Trophoblast cell (in vitro differentiated cells and primary cell): ENCODE measurements at regions not wholly inside any gene's neighbourhood (a gene's known extent, or its start where the extent isn't known, plus 50 kb on each side); places are given as distances from the start of the nearest gene placed in this dataset.

Source experiments
- DNase-seq, 2 donors: peaks; one replicate each; pipeline ENCODE4 v3.0.0-alpha.2; 2016
- H2AFZ ChIP-seq: 2 replicates; pipeline ENCODE4 v1.6.1; 2013; ENCODE audit warnings: low read length, moderate library complexity, mild to moderate bottlenecking; ENCODE audit not compliant: insufficient read depth, poor library complexity
- H2AK5ac ChIP-seq: 2 replicates; pipeline ENCODE4 v1.6.1; 2013; ENCODE audit warnings: mild to moderate bottlenecking, low read length
- H2BK120ac ChIP-seq: 2 replicates; pipeline ENCODE4 v1.6.1; 2013; ENCODE audit warnings: low read length, mild to moderate bottlenecking, moderate library complexity; ENCODE audit not compliant: insufficient read depth, poor library complexity
- H2BK12ac ChIP-seq: 2 replicates; pipeline ENCODE4 v1.6.1; 2013; ENCODE audit warnings: mild to moderate bottlenecking, low read length, moderate library complexity
- H2BK5ac ChIP-seq: 2 replicates; pipeline ENCODE4 v1.6.1; 2013; ENCODE audit warnings: low read length, low read depth, moderate library complexity, mild to moderate bottlenecking; ENCODE audit not compliant: poor library complexity
- H3K14ac ChIP-seq: 2 replicates; pipeline ENCODE4 v1.6.1; 2013; ENCODE audit warnings: mild to moderate bottlenecking, low read length
- H3K18ac ChIP-seq: 2 replicates; pipeline ENCODE4 v1.6.1; 2013; ENCODE audit warnings: mild to moderate bottlenecking, low read length
- H3K23ac ChIP-seq: 2 replicates; pipeline ENCODE4 v1.6.1; 2013; ENCODE audit warnings: low read length
- H3K27ac ChIP-seq: 2 replicates; pipeline ENCODE4 v1.5.1; 2013; ENCODE audit warnings: low read depth, mild to moderate bottlenecking, inconsistent platforms, low read length, moderate library complexity
- H3K27me3 ChIP-seq: 2 replicates; pipeline ENCODE4 v1.6.1; 2013; ENCODE audit warnings: inconsistent platforms, mild to moderate bottlenecking, low read length, moderate library complexity; ENCODE audit not compliant: insufficient read depth
- H3K36me3 ChIP-seq, 2 experiments: 1 replicate in 1 of 2; 2 replicates in 1 of 2; pipeline ENCODE4 v1.6.1; 2013; ENCODE audit warnings: low read length in 2 of 2, mild to moderate bottlenecking in 2 of 2, moderate library complexity in 1 of 2; ENCODE audit not compliant: insufficient read depth in 2 of 2, control insufficient read depth in 1 of 2
- H3K4ac ChIP-seq: 2 replicates; pipeline ENCODE4 v1.6.1; 2013; ENCODE audit warnings: low read depth, mild to moderate bottlenecking, low read length, moderate library complexity
- H3K4me1 ChIP-seq, 2 experiments: 1 replicate in 1 of 2; 2 replicates in 1 of 2; pipeline ENCODE4 v1.6.1; 2013; ENCODE audit warnings: low read length in 2 of 2, mild to moderate bottlenecking in 2 of 2, moderate library complexity in 1 of 2; ENCODE audit not compliant: insufficient read depth in 2 of 2, control insufficient read depth in 1 of 2
- H3K4me2 ChIP-seq: 2 replicates; pipeline ENCODE4 v1.6.1; 2013; ENCODE audit warnings: inconsistent platforms, mild to moderate bottlenecking, low read length, moderate library complexity
- H3K4me3 ChIP-seq: 2 replicates; pipeline ENCODE4 v1.5.1; 2013; ENCODE audit warnings: mild to moderate bottlenecking, low read depth, low read length, inconsistent platforms
- H3K79me1 ChIP-seq: one replicate; pipeline ENCODE4 v1.6.1; 2013; ENCODE audit warnings: low read length
- H3K79me2 ChIP-seq: 2 replicates; pipeline ENCODE4 v1.6.1; 2013; ENCODE audit warnings: low read length, mild to moderate bottlenecking; ENCODE audit not compliant: control insufficient read depth, insufficient read depth, poor library complexity
- H3K9ac ChIP-seq: 2 replicates; pipeline ENCODE4 v1.6.1; 2013; ENCODE audit warnings: mild to moderate bottlenecking, low read length
- H3K9me3 ChIP-seq: 2 replicates; pipeline ENCODE4 v1.6.1; 2013; ENCODE audit warnings: low read depth, mild to moderate bottlenecking, control low read depth, inconsistent platforms, low read length; ENCODE audit not compliant: insufficient read depth
- H4K12ac ChIP-seq: 2 replicates; pipeline ENCODE4 v1.6.1; 2013; ENCODE audit warnings: low read depth, mild to moderate bottlenecking, low read length, moderate library complexity
- H4K8ac ChIP-seq: 2 replicates; pipeline ENCODE4 v1.6.1; 2013; ENCODE audit warnings: low read depth, mild to moderate bottlenecking, low read length, moderate library complexity
- H4K91ac ChIP-seq: one replicate; pipeline ENCODE4 v1.6.1; 2013; ENCODE audit warnings: low read depth, mild to moderate bottlenecking, low read length, moderate library complexity
- WGBS: extraction: QIAGEN DNeasy Blood & Tissue Kit; methylation state at CpG from one replicate; pipeline ENCODE4 v1.1.7; 2013; ENCODE audit warnings: missing lambda C conversion rate; ENCODE audit not compliant: insufficient read length, insufficient coverage; ENCODE audit errors: extremely low coverage; 5-methylcytosine and 5-hydroxymethylcytosine counted together

- H2BK5ac ChIP-seq: no peak overlapping the region
- no peak overlapping the region for H3K4me3 ChIP-seq
- no peaks in the 10 kb centered on the region for H3K79me1 ChIP-seq
- H3K4ac ChIP-seq: no peak overlapping the region
- no peaks in the 10 kb centered on the region for H3K4me1 ChIP-seq
- no peak overlapping the region for H4K91ac ChIP-seq
- H3K18ac ChIP-seq: no peak overlapping the region
- no peaks in the 10 kb centered on the region for H3K79me2 ChIP-seq
- no peak overlapping the region for H3K23ac ChIP-seq
- H4K12ac ChIP-seq: no peak overlapping the region
- H3K9me3 ChIP-seq: peaks cover 6% of the 10 kb centered on the region
- no peak overlapping the region for H2AK5ac ChIP-seq
- no peaks in the 10 kb centered on the region for H3K27me3 ChIP-seq
- no peak overlapping the region for H2BK120ac ChIP-seq
- H3K14ac ChIP-seq: no peak overlapping the region
- H3K9ac ChIP-seq: no peak overlapping the region
- H2AFZ ChIP-seq: no peak overlapping the region
- no CpG with 5 or more reads among the region's 6 CpGs for WGBS
- H2BK12ac ChIP-seq: no peak overlapping the region
- H3K4me2 ChIP-seq: no peak overlapping the region
- no peaks in the 10 kb centered on the region for H3K36me3 ChIP-seq
- H4K8ac ChIP-seq: no peak overlapping the region
- H3K27ac ChIP-seq: no peak overlapping the region
- no peak for DNase-seq
Observed at GRCh38 chr6:168232062-168232461, 87.5 kb downstream of the DACT2 start.

GRCh38 chr6:168231393-168231957 is 88.1 kb downstream of the DACT2 start:
- Histone ChIP-seq H3K27me3 (no peaks in the 10 kb centered on the region), H4K12ac (no peak overlapping the region), H3K79me2 (no peaks in the 10 kb centered on the region), H3K14ac (no peak overlapping the region), H2AFZ (no peak overlapping the region), H3K4me1 (no peaks in the 10 kb centered on the region), H2BK120ac (no peak overlapping the region), H3K4me3 (no peak overlapping the region), H3K23ac (no peak overlapping the region), H3K4me2 (no peak overlapping the region), H4K8ac (no peak overlapping the region), H2BK5ac (no peak overlapping the region), H3K9ac (no peak overlapping the region), H3K27ac (no peak overlapping the region), H4K91ac (no peak overlapping the region), H2BK12ac (no peak overlapping the region), H3K9me3 (peaks cover 6% of the 10 kb centered on the region), H3K36me3 (no peaks in the 10 kb centered on the region), H3K4ac (no peak overlapping the region), H2AK5ac (no peak overlapping the region), H3K18ac (no peak overlapping the region), H3K79me1 (no peaks in the 10 kb centered on the region)
- DNase-seq: no peak
- no CpG with 5 or more reads among the region's 8 CpGs for WGBS

- H2BK12ac ChIP-seq: no peak overlapping the region
- H3K4me1 ChIP-seq: no peaks in the 10 kb centered on the region
- H3K79me1 ChIP-seq: no peaks in the 10 kb centered on the region
- no peak overlapping the region for H3K4me3 ChIP-seq
- H2BK5ac ChIP-seq: no peak overlapping the region
- peaks cover 6% of the 10 kb centered on the region for H3K9me3 ChIP-seq
- no peak overlapping the region for H3K27ac ChIP-seq
- no peak for DNase-seq
- no peak overlapping the region for H3K18ac ChIP-seq
- no peak overlapping the region for H3K4me2 ChIP-seq
- H3K36me3 ChIP-seq: no peaks in the 10 kb centered on the region
- no peak overlapping the region for H3K9ac ChIP-seq
- H4K12ac ChIP-seq: no peak overlapping the region
- H2AFZ ChIP-seq: no peak overlapping the region
- H2BK120ac ChIP-seq: no peak overlapping the region
- H3K79me2 ChIP-seq: no peaks in the 10 kb centered on the region
- no peaks in the 10 kb centered on the region for H3K27me3 ChIP-seq
- no CpG with 5 or more reads among the region's 25 CpGs for WGBS
- H3K23ac ChIP-seq: no peak overlapping the region
- H3K4ac ChIP-seq: no peak overlapping the region
- no peak overlapping the region for H4K91ac ChIP-seq
- H4K8ac ChIP-seq: no peak overlapping the region
- no peak overlapping the region for H3K14ac ChIP-seq
- H2AK5ac ChIP-seq: no peak overlapping the region
Observed at GRCh38 chr6:168229368-168229752, 90.2 kb downstream of the DACT2 start.

- H3K9me3 ChIP-seq: peaks cover 3% of the 10 kb centered on the region
- no peak overlapping the region for H2BK12ac ChIP-seq
- H3K36me3 ChIP-seq: no peaks in the 10 kb centered on the region
- H3K79me2 ChIP-seq: no peaks in the 10 kb centered on the region
- no peak overlapping the region for H4K91ac ChIP-seq
- H3K4me3 ChIP-seq: no peak overlapping the region
- H3K27me3 ChIP-seq: no peaks in the 10 kb centered on the region
- H2BK5ac ChIP-seq: no peak overlapping the region
- DNase-seq: no peak
- H3K18ac ChIP-seq: no peak overlapping the region
- WGBS: no CpG with 5 or more reads among the region's 24 CpGs
- no peak overlapping the region for H2AFZ ChIP-seq
- no peaks in the 10 kb centered on the region for H3K4me1 ChIP-seq
- H3K27ac ChIP-seq: no peak overlapping the region
- no peak overlapping the region for H3K9ac ChIP-seq
- H3K4ac ChIP-seq: no peak overlapping the region
- no peak overlapping the region for H3K23ac ChIP-seq
- H2AK5ac ChIP-seq: no peak overlapping the region
- no peaks in the 10 kb centered on the region for H3K79me1 ChIP-seq
- no peak overlapping the region for H3K14ac ChIP-seq
- no peak overlapping the region for H4K12ac ChIP-seq
- no peak overlapping the region for H4K8ac ChIP-seq
- H2BK120ac ChIP-seq: no peak overlapping the region
- H3K4me2 ChIP-seq: no peak overlapping the region
Observed at GRCh38 chr6:168228676-168229367, 90.8 kb downstream of the DACT2 start.
